ENCODE measurements at regions not wholly inside any gene's neighbourhood (a gene's known extent, or its start where the extent isn't known, plus 50 kb on each side); places are given as distances from the start of the nearest gene placed in this dataset.

DNA sequence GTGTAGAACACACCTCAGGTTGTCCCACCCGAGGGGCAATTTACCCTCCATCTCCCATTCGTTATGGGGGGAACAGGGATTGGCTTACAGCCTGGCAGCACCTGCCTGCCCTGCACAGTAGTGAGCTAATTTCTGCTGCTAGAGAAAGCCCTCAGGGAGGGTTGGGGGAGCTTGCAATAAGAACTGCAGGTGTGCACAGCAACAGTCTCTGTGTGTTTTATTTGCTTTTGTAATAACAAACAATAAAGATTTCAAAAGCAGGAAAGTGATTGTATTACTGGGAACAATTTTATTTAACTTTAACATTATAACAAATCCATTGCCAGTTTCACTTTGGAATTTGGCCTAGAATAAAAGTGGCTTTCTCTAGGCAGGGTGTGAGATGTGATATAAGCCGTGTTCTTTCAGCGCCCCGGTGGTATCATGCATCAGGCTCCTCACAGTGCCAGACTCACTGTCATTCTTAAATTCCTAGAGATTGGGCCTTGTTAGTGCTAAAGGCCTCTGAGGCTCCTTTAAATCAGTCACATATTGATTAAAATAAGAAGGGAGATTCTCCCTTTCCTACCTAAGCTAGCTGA, 81.1 kb downstream of the RMI1 start (continued):
- TF ChIP-seq, protein P1, sequence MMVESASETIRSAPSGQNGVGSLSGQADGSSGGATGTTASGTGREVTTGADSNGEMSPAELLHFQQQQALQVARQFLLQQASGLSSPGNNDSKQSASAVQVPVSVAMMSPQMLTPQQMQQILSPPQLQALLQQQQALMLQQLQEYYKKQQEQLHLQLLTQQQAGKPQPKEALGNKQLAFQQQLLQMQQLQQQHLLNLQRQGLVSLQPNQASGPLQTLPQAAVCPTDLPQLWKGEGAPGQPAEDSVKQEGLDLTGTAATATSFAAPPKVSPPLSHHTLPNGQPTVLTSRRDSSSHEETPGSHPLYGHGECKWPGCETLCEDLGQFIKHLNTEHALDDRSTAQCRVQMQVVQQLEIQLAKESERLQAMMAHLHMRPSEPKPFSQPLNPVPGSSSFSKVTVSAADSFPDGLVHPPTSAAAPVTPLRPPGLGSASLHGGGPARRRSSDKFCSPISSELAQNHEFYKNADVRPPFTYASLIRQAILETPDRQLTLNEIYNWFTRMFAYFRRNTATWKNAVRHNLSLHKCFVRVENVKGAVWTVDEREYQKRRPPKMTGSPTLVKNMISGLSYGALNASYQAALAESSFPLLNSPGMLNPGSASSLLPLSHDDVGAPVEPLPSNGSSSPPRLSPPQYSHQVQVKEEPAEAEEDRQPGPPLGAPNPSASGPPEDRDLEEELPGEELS (CRISPR knock-in tag; IDR thresholded peaks at IDR 0.05) = no peak

DNA sequence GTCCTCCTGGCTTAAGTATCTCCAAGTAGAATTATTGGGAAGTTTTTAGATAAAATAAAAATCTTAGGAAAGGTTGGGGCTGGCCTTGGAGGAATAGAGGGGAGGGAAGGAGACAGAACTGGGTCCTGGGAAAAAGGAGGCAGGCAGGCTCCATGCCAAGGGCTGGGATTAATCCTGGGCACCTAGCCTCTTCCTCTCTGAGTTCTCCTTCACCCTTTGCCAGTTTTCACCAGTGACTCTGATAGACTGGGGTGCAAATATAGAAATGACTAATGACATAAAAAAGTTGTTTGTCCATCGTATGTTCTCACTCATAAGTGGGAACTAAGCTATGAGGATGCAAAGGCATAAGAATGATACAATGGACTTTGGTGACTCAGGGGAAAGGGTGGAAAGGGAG, 81.9 kb downstream of the RMI1 start:
- Mint-ChIP-seq H3K9me3 (peaks cover 4% of the 10 kb centered on the region; the same call in 1 of the 2 replicates), H3K4me1 (no peaks in the 10 kb centered on the region), H3K36me3 (no peaks in the 10 kb centered on the region), H3K27ac (no peak overlapping the region), H3K27me3 (ENCODE audit: low read depth) (no peaks in the 10 kb centered on the region), H3K4me3 (no peak overlapping the region)
- no peak for DNase-seq (ENCODE audit: low spot score)
- CTCF ChIA-PET = no interaction called here
- no peak for ATAC-seq
- POLR2A ChIA-PET = no interaction called here
- no peak for TF ChIP-seq ELF4 (CRISPR knock-in tag; IDR thresholded peaks at IDR 0.05; ENCODE audit: low read depth)
- TF ChIP-seq, protein P2, sequence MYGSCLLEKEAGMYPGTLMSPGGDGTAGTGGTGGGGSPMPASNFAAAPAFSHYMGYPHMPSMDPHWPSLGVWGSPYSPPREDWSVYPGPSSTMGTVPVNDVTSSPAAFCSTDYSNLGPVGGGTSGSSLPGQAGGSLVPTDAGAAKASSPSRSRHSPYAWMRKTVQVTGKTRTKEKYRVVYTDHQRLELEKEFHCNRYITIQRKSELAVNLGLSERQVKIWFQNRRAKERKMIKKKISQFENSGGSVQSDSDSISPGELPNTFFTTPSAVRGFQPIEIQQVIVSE (CRISPR knock-in tag; IDR thresholded peaks at IDR 0.05; ENCODE audit: borderline replicate concordance) = no peak
- TF ChIP-seq, protein P3, sequence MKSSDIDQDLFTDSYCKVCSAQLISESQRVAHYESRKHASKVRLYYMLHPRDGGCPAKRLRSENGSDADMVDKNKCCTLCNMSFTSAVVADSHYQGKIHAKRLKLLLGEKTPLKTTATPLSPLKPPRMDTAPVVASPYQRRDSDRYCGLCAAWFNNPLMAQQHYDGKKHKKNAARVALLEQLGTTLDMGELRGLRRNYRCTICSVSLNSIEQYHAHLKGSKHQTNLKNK (CRISPR knock-in tag; IDR thresholded peaks at IDR 0.05) = no peak
- TF ChIP-seq ETV6 (CRISPR knock-in tag; IDR thresholded peaks at IDR 0.05) = no peak
- TF ChIP-seq RORB (CRISPR knock-in tag; IDR thresholded peaks at IDR 0.05) = no peak
- TF ChIP-seq KAT7 (CRISPR knock-in tag; IDR thresholded peaks at IDR 0.05; ENCODE audit: borderline replicate concordance) = no peak
- TF ChIP-seq, protein P4, sequence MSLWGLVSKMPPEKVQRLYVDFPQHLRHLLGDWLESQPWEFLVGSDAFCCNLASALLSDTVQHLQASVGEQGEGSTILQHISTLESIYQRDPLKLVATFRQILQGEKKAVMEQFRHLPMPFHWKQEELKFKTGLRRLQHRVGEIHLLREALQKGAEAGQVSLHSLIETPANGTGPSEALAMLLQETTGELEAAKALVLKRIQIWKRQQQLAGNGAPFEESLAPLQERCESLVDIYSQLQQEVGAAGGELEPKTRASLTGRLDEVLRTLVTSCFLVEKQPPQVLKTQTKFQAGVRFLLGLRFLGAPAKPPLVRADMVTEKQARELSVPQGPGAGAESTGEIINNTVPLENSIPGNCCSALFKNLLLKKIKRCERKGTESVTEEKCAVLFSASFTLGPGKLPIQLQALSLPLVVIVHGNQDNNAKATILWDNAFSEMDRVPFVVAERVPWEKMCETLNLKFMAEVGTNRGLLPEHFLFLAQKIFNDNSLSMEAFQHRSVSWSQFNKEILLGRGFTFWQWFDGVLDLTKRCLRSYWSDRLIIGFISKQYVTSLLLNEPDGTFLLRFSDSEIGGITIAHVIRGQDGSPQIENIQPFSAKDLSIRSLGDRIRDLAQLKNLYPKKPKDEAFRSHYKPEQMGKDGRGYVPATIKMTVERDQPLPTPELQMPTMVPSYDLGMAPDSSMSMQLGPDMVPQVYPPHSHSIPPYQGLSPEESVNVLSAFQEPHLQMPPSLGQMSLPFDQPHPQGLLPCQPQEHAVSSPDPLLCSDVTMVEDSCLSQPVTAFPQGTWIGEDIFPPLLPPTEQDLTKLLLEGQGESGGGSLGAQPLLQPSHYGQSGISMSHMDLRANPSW (CRISPR knock-in tag; conservative IDR thresholded peaks at IDR 0.05; ENCODE audit: low read depth) = no peak
- TF ChIP-seq NFATC4 (CRISPR knock-in tag; IDR thresholded peaks at IDR 0.05) = no peak
- TF ChIP-seq, protein P5, sequence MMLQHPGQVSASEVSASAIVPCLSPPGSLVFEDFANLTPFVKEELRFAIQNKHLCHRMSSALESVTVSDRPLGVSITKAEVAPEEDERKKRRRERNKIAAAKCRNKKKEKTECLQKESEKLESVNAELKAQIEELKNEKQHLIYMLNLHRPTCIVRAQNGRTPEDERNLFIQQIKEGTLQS (CRISPR knock-in tag; conservative IDR thresholded peaks at IDR 0.05) = no peak
- no peak for TF ChIP-seq CREM (CRISPR knock-in tag; IDR thresholded peaks at IDR 0.05)
- TF ChIP-seq, protein P6, sequence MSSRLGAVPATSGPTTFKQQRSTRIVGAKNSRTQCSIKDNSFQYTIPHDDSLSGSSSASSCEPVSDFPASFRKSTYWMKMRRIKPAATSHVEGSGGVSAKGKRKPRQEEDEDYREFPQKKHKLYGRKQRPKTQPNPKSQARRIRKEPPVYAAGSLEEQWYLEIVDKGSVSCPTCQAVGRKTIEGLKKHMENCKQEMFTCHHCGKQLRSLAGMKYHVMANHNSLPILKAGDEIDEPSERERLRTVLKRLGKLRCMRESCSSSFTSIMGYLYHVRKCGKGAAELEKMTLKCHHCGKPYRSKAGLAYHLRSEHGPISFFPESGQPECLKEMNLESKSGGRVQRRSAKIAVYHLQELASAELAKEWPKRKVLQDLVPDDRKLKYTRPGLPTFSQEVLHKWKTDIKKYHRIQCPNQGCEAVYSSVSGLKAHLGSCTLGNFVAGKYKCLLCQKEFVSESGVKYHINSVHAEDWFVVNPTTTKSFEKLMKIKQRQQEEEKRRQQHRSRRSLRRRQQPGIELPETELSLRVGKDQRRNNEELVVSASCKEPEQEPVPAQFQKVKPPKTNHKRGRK (CRISPR knock-in tag; IDR thresholded peaks at IDR 0.05; ENCODE audit: borderline replicate concordance) = no peak
- TF ChIP-seq ZBTB21 (CRISPR knock-in tag; IDR thresholded peaks at IDR 0.05; ENCODE audit: borderline replicate concordance) = no peak

DNA sequence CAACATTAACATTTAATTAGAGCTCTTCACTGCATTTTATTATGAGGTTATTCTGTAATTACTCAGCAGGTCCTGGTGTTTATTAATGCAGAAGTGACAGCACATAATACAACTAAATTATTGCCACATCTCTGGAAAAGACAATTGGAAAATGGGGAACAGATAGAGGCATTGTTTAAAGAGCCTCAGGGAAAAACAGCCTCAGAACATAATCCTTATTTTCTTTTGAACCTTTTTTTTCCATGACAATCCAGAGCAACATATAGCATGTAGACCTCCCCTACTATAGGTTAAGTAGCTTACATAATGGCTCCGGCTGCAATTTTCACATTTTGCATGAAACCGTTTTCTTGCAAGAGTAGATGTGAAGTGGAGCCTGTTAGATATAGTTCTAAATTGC, 87.2 kb downstream of the RMI1 start:
- POLR2A ChIA-PET = no interaction called here
- H3K27me3 Mint-ChIP-seq (ENCODE audit: low read depth) = no peaks in the 10 kb centered on the region
- TF ChIP-seq ZNF263 (CRISPR knock-in tag; IDR thresholded peaks at IDR 0.05; ENCODE audit: low read depth) (no peak), FOXK1 (CRISPR knock-in tag; IDR thresholded peaks at IDR 0.05) (no peak), ZNF317 (CRISPR knock-in tag; IDR thresholded peaks at IDR 0.05; ENCODE audit: borderline replicate concordance, low read depth) (no peak), NFYB (CRISPR knock-in tag; conservative IDR thresholded peaks at IDR 0.05; ENCODE audit: low read depth) (no peak)
- TF ChIP-seq, protein P7, sequence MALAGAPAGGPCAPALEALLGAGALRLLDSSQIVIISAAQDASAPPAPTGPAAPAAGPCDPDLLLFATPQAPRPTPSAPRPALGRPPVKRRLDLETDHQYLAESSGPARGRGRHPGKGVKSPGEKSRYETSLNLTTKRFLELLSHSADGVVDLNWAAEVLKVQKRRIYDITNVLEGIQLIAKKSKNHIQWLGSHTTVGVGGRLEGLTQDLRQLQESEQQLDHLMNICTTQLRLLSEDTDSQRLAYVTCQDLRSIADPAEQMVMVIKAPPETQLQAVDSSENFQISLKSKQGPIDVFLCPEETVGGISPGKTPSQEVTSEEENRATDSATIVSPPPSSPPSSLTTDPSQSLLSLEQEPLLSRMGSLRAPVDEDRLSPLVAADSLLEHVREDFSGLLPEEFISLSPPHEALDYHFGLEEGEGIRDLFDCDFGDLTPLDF (CRISPR knock-in tag; IDR thresholded peaks at IDR 0.05) = no peak
- TF ChIP-seq, protein P8, sequence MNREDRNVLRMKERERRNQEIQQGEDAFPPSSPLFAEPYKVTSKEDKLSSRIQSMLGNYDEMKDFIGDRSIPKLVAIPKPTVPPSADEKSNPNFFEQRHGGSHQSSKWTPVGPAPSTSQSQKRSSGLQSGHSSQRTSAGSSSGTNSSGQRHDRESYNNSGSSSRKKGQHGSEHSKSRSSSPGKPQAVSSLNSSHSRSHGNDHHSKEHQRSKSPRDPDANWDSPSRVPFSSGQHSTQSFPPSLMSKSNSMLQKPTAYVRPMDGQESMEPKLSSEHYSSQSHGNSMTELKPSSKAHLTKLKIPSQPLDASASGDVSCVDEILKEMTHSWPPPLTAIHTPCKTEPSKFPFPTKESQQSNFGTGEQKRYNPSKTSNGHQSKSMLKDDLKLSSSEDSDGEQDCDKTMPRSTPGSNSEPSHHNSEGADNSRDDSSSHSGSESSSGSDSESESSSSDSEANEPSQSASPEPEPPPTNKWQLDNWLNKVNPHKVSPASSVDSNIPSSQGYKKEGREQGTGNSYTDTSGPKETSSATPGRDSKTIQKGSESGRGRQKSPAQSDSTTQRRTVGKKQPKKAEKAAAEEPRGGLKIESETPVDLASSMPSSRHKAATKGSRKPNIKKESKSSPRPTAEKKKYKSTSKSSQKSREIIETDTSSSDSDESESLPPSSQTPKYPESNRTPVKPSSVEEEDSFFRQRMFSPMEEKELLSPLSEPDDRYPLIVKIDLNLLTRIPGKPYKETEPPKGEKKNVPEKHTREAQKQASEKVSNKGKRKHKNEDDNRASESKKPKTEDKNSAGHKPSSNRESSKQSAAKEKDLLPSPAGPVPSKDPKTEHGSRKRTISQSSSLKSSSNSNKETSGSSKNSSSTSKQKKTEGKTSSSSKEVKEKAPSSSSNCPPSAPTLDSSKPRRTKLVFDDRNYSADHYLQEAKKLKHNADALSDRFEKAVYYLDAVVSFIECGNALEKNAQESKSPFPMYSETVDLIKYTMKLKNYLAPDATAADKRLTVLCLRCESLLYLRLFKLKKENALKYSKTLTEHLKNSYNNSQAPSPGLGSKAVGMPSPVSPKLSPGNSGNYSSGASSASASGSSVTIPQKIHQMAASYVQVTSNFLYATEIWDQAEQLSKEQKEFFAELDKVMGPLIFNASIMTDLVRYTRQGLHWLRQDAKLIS (CRISPR knock-in tag; IDR thresholded peaks at IDR 0.05; ENCODE audit: borderline replicate concordance) = no peak

More for the DNA sequence above, 87.2 kb downstream of the RMI1 start:
- H3K9me3 Mint-ChIP-seq = peaks cover 13% of the 10 kb centered on the region
- DNase-seq (ENCODE audit: low spot score) = no peak
- no peak for ATAC-seq
- CTCF ChIA-PET = no interaction called here
- H3K27ac Mint-ChIP-seq = no peak overlapping the region
- no peak overlapping the region for H3K4me3 Mint-ChIP-seq
- peaks cover 5% of the 10 kb centered on the region; the same call in 1 of the 2 replicates for H3K36me3 Mint-ChIP-seq
- H3K4me1 Mint-ChIP-seq = no peaks in the 10 kb centered on the region
